ENCODE measurements at regions not wholly inside any gene's neighbourhood (a gene's known extent, or its start where the extent isn't known, plus 50 kb on each side); places are given as distances from the start of the nearest gene placed in this dataset.

DNA sequence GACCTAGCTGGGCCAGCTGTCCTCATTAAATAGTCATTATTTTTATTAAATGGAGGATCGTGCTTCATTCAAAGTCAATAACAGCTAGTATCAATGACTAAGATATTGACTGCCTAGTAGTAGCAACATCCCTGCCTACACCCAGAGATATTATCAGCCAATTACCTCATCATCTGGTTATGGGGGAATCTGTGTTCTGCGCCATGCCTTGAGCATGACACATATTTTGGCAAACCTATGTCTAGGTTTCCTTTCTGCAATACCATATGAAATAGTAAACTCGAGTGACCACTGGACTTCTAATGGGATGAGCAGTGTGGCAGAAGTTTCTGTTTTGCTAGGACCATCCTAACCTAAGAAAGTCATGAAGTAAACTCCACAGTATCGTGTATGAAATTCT lies 50.0 kb upstream of the AADAT start:
- TF ChIP-seq, protein P1, sequence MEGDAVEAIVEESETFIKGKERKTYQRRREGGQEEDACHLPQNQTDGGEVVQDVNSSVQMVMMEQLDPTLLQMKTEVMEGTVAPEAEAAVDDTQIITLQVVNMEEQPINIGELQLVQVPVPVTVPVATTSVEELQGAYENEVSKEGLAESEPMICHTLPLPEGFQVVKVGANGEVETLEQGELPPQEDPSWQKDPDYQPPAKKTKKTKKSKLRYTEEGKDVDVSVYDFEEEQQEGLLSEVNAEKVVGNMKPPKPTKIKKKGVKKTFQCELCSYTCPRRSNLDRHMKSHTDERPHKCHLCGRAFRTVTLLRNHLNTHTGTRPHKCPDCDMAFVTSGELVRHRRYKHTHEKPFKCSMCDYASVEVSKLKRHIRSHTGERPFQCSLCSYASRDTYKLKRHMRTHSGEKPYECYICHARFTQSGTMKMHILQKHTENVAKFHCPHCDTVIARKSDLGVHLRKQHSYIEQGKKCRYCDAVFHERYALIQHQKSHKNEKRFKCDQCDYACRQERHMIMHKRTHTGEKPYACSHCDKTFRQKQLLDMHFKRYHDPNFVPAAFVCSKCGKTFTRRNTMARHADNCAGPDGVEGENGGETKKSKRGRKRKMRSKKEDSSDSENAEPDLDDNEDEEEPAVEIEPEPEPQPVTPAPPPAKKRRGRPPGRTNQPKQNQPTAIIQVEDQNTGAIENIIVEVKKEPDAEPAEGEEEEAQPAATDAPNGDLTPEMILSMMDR (IDR thresholded peaks at IDR 0.05; ENCODE audit: low read depth, low read length) = no peak
- peak; percentile 24 for DNase-seq (ENCODE audit: low read depth, low spot score)
- no peak overlapping the region for H3K4me3 ChIP-seq (ENCODE audit: low read depth, low read length)
- in situ Hi-C loops (cut with HindIII; ENCODE audit: low sequenced_read_pairs) = no loop called here

Data from astrocyte of the spinal cord (primary cell).